Lower leg skin (tissue), 3 donors: ENCODE measurements at regions not wholly inside any gene's neighbourhood (a gene's known extent, or its start where the extent isn't known, plus 50 kb on each side); places are given as distances from the start of the nearest gene placed in this dataset.

Experiments
- POLR2A ChIP-seq, 2 donors: fragments of 450-650 bp; IDR thresholded peaks; one replicate each; pipeline ENCODE4 v1.6.1; 2016 to 2017; ENCODE audit warnings: antibody characterized with exemption in 2 of 2, mild to moderate bottlenecking in 1 of 2, moderate library complexity in 1 of 2
- TF ChIP-seq, protein P1 (sequence below), 3 donors: fragments of 450-650 bp; IDR thresholded peaks; one replicate each; pipeline ENCODE4 v1.5.1; 2016; ENCODE audit warnings: antibody characterized with exemption in 3 of 3, mild to moderate bottlenecking in 3 of 3, moderate library complexity in 2 of 3

DNA sequence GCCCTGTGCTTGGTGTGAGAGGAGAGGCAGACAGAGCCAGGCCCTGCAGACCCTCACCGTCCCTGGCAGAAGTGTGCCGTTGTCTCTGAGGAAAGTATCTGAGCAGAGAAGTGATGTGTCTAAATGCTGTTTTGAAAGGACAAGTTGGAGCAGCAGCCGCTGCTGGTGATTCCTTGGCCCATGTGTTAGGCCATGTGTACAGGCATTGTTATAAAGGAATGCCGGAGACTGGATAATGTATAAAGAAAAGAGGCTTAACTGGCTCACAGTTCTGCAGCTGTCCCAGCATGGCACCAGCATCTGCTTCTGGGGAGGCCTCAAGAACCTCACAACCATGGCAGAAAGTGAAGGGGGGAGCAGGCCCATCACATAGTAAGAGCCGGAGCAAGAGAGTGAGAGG, 334.6 kb upstream of the ATP10A start:
- TF ChIP-seq, protein P1, sequence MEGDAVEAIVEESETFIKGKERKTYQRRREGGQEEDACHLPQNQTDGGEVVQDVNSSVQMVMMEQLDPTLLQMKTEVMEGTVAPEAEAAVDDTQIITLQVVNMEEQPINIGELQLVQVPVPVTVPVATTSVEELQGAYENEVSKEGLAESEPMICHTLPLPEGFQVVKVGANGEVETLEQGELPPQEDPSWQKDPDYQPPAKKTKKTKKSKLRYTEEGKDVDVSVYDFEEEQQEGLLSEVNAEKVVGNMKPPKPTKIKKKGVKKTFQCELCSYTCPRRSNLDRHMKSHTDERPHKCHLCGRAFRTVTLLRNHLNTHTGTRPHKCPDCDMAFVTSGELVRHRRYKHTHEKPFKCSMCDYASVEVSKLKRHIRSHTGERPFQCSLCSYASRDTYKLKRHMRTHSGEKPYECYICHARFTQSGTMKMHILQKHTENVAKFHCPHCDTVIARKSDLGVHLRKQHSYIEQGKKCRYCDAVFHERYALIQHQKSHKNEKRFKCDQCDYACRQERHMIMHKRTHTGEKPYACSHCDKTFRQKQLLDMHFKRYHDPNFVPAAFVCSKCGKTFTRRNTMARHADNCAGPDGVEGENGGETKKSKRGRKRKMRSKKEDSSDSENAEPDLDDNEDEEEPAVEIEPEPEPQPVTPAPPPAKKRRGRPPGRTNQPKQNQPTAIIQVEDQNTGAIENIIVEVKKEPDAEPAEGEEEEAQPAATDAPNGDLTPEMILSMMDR (IDR thresholded peaks at IDR 0.05), result no peak
- no peak for TF ChIP-seq POLR2A (IDR thresholded peaks at IDR 0.05)
